ENCODE measurements at regions not wholly inside any gene's neighbourhood (a gene's known extent, or its start where the extent isn't known, plus 50 kb on each side); places are given as distances from the start of the nearest gene placed in this dataset.

DNA sequence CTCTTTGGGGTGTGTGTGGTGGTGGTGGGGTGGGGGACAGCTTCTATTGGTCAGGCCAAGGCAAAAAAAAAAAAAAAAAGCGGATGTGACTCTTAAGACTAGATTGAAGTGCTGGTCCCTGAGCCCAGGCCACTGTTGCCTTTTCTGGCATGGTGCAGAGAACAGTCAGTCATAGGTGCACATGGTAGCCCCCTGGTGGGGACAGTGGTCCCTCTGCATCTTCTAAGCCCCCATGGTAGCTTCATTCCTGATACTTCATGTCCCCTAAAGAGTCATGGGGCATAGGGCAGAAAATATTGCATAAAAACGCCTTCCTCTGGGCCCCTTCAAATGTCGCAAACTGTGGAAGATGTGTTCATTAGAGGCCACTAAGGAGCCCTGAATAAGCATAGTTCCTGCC lies 371.8 kb downstream of the NPHP4 start:
- no peak for TF ChIP-seq RAD21 (IDR thresholded peaks at IDR 0.05; ENCODE audit: low read depth)
- no peak for TF ChIP-seq CREB1 (IDR thresholded peaks at IDR 0.05; ENCODE audit: low read depth)
- TF ChIP-seq NFIC (IDR thresholded peaks at IDR 0.05) = no peak
- TF ChIP-seq EP300 (IDR thresholded peaks at IDR 0.05; ENCODE audit: borderline replicate concordance) = no peak
- TF ChIP-seq, protein P1, sequence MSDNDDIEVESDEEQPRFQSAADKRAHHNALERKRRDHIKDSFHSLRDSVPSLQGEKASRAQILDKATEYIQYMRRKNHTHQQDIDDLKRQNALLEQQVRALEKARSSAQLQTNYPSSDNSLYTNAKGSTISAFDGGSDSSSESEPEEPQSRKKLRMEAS (IDR thresholded peaks at IDR 0.05) = no peak
- no peak for TF ChIP-seq ZBTB7A (IDR thresholded peaks at IDR 0.05; ENCODE audit: low read depth)
- no peak for TF ChIP-seq TEAD4 (IDR thresholded peaks at IDR 0.05)
- no peak for TF ChIP-seq CEBPB (IDR thresholded peaks at IDR 0.05)
- TF ChIP-seq, protein P2, sequence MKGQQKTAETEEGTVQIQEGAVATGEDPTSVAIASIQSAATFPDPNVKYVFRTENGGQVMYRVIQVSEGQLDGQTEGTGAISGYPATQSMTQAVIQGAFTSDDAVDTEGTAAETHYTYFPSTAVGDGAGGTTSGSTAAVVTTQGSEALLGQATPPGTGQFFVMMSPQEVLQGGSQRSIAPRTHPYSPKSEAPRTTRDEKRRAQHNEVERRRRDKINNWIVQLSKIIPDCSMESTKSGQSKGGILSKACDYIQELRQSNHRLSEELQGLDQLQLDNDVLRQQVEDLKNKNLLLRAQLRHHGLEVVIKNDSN (IDR thresholded peaks at IDR 0.05) = no peak
- no peak for TF ChIP-seq TAF1 (IDR thresholded peaks at IDR 0.05; ENCODE audit: low read depth)
- no peak for TF ChIP-seq YY1 (IDR thresholded peaks at IDR 0.05; ENCODE audit: low read depth)
- TF ChIP-seq, protein P3, sequence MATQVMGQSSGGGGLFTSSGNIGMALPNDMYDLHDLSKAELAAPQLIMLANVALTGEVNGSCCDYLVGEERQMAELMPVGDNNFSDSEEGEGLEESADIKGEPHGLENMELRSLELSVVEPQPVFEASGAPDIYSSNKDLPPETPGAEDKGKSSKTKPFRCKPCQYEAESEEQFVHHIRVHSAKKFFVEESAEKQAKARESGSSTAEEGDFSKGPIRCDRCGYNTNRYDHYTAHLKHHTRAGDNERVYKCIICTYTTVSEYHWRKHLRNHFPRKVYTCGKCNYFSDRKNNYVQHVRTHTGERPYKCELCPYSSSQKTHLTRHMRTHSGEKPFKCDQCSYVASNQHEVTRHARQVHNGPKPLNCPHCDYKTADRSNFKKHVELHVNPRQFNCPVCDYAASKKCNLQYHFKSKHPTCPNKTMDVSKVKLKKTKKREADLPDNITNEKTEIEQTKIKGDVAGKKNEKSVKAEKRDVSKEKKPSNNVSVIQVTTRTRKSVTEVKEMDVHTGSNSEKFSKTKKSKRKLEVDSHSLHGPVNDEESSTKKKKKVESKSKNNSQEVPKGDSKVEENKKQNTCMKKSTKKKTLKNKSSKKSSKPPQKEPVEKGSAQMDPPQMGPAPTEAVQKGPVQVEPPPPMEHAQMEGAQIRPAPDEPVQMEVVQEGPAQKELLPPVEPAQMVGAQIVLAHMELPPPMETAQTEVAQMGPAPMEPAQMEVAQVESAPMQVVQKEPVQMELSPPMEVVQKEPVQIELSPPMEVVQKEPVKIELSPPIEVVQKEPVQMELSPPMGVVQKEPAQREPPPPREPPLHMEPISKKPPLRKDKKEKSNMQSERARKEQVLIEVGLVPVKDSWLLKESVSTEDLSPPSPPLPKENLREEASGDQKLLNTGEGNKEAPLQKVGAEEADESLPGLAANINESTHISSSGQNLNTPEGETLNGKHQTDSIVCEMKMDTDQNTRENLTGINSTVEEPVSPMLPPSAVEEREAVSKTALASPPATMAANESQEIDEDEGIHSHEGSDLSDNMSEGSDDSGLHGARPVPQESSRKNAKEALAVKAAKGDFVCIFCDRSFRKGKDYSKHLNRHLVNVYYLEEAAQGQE (IDR thresholded peaks at IDR 0.05; ENCODE audit: low read depth) = no peak
- no peak for TF ChIP-seq EGR1 (IDR thresholded peaks at IDR 0.05)

DNA sequence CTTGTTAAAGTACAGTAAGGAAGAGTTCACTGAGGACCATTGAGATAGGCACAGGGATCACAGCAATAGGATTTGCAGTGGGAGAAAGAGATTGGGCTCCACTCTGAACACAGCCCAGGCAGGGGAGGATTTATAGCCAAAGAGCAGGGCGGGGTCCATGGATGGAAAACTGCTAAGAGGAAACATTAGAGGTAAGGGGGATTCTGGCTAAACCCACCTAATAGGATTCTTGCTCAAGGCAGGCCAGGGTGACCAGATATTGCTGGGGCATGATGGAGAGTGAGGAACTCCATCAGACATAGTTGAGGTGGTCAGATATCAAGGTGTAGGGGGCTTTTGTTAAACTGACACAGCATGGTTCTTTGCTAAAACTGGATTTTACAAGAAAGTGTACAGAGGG lies 372.8 kb downstream of the NPHP4 start:
- TF ChIP-seq, protein P2 (IDR thresholded peaks at IDR 0.05) = no peak
- TF ChIP-seq NFIC (IDR thresholded peaks at IDR 0.05) (no peak), EP300 (IDR thresholded peaks at IDR 0.05; ENCODE audit: borderline replicate concordance) (no peak), EGR1 (IDR thresholded peaks at IDR 0.05) (no peak), TEAD4 (IDR thresholded peaks at IDR 0.05) (no peak), ZBTB7A (IDR thresholded peaks at IDR 0.05; ENCODE audit: low read depth) (no peak), FOXM1 (IDR thresholded peaks at IDR 0.05; ENCODE audit: borderline replicate concordance, low read depth) (no peak)
- TF ChIP-seq, protein P1 (IDR thresholded peaks at IDR 0.05) = no peak

DNA sequence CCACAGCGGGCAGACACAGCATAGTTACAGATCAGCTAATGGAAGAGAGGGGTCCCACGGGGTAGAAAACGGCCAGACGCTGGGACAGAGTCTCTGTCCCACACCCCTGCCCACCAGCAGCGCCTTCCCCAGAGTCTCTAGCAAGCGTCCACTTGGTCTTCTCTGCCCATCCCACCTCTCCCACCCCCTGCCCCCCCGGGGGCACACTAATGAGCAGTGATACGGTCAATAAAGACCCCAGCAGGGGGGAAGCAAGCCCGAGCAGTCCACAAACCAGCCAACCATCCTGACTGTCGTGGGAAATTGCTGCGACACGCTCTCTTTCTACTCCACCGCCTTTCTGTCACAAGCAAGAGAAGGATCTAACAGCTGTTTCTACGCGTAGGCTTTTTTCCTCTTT lies 374.7 kb downstream of the NPHP4 start:
- TF ChIP-seq, protein P2 (IDR thresholded peaks at IDR 0.05) = no peak
- TF ChIP-seq CREB1 (IDR thresholded peaks at IDR 0.05; ENCODE audit: low read depth) (no peak), ZBTB7A (IDR thresholded peaks at IDR 0.05; ENCODE audit: low read depth) (no peak), EP300 (IDR thresholded peaks at IDR 0.05; ENCODE audit: borderline replicate concordance) (no peak), YY1 (IDR thresholded peaks at IDR 0.05; ENCODE audit: low read depth) (no peak), FOXM1 (IDR thresholded peaks at IDR 0.05; ENCODE audit: borderline replicate concordance, low read depth) (no peak), CEBPB (IDR thresholded peaks at IDR 0.05) (no peak), NFIC (IDR thresholded peaks at IDR 0.05) (no peak), EGR1 (IDR thresholded peaks at IDR 0.05) (no peak), TAF1 (IDR thresholded peaks at IDR 0.05; ENCODE audit: low read depth) (no peak), RAD21 (IDR thresholded peaks at IDR 0.05; ENCODE audit: low read depth) (no peak), TEAD4 (IDR thresholded peaks at IDR 0.05) (no peak), TCF12 (IDR thresholded peaks at IDR 0.05; ENCODE audit: low read depth) (no peak)
- TF ChIP-seq, protein P3 (IDR thresholded peaks at IDR 0.05; ENCODE audit: low read depth) = no peak
- TF ChIP-seq, protein P1 (IDR thresholded peaks at IDR 0.05) = no peak

DNA sequence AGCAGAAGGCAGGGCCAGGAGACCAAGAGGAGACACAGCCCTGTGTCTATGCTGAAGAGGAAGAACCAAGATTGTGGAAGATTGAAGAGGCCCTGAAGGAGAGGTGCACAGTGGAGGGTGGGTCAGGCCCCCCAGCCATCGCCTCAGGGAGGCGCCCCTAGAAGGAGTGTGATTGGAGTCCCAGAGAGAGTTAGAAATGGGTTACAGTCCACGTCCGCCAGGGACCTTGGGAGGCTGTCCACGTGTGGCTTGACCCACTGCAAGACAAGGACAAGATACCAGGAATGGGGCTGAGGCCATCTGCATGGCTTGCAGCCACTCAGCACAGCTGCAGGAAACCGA lies 375.1 kb downstream of the NPHP4 start:
- TF ChIP-seq EP300 (IDR thresholded peaks at IDR 0.05; ENCODE audit: borderline replicate concordance) (no peak), FOXM1 (IDR thresholded peaks at IDR 0.05; ENCODE audit: borderline replicate concordance, low read depth) (no peak), TEAD4 (IDR thresholded peaks at IDR 0.05) (no peak), ZBTB7A (IDR thresholded peaks at IDR 0.05; ENCODE audit: low read depth) (no peak), TAF1 (IDR thresholded peaks at IDR 0.05; ENCODE audit: low read depth) (no peak), EGR1 (IDR thresholded peaks at IDR 0.05) (no peak), YY1 (IDR thresholded peaks at IDR 0.05; ENCODE audit: low read depth) (no peak), RAD21 (IDR thresholded peaks at IDR 0.05; ENCODE audit: low read depth) (no peak), NFIC (IDR thresholded peaks at IDR 0.05) (no peak), CEBPB (IDR thresholded peaks at IDR 0.05) (no peak), CREB1 (IDR thresholded peaks at IDR 0.05; ENCODE audit: low read depth) (no peak), TCF12 (IDR thresholded peaks at IDR 0.05; ENCODE audit: low read depth) (no peak)
- TF ChIP-seq, protein P3 (IDR thresholded peaks at IDR 0.05; ENCODE audit: low read depth) = no peak
- TF ChIP-seq, protein P1 (IDR thresholded peaks at IDR 0.05) = no peak
- TF ChIP-seq, protein P2 (IDR thresholded peaks at IDR 0.05) = no peak

All from Ishikawa (cell line).